ENCODE measurements at regions not wholly inside any gene's neighbourhood (a gene's known extent, or its start where the extent isn't known, plus 50 kb on each side); places are given as distances from the start of the nearest gene placed in this dataset.

DNA sequence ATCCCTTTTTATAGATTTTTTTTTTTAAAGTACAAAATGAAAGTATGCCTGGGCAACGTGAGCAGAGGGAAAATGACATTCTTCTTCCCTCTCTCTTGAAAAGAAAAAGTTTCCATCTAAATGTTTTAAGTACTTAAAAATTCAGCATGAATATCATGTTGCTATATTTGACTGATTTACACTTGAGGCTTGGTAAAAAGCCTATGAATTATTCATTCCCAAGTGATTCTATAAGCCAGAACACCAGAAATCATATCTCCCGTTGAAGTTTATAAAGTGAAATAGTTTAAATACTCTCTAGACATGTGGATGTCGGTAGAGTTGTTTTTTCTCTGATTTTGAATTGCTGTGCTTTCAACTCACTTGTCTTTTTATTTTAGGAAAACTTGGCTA, 276.2 kb upstream of the RARB start:
- Histone ChIP-seq H3K4me2 (no peak overlapping the region), H3K4me1 (ENCODE audit: insufficient read depth) (peaks cover 32% of the 10 kb centered on the region), H3K36me3 (ENCODE audit: insufficient read depth) (no peaks in the 10 kb centered on the region), H3K4me3 (no peak overlapping the region), H3K79me2 (replicated peaks; ENCODE audit: insufficient read depth) (no peaks in the 10 kb centered on the region), H3K9me2 (ENCODE audit: insufficient read depth) (peaks cover 10% of the 10 kb centered on the region), H3K27ac (ENCODE audit: low read depth) (no peak overlapping the region), H3F3A (replicated peaks; ENCODE audit: low read depth) (no peaks in the 10 kb centered on the region), H4K20me1 (replicated peaks; ENCODE audit: insufficient read depth) (no peaks in the 10 kb centered on the region), H3K27me3 (ENCODE audit: insufficient read depth) (no peaks in the 10 kb centered on the region), H2AFZ (no peak overlapping the region)
- no peak for DNase-seq (ENCODE audit: low spot score)
- peaks cover 3% of the 10 kb centered on the region for H3K27me3 Mint-ChIP-seq (ENCODE audit: insufficient read depth, low read depth, poor library complexity)
- ATAC-seq = no peak
- no peak overlapping the region for H3K27ac Mint-ChIP-seq
- no peak overlapping the region for H3K4me3 Mint-ChIP-seq
- H3K4me1 Mint-ChIP-seq = peaks cover 49% of the 10 kb centered on the region
- H3K9me3 Mint-ChIP-seq = no peaks in the 10 kb centered on the region
- no peaks in the 10 kb centered on the region; the same call in 2 of the 3 replicates for H3K36me3 Mint-ChIP-seq (ENCODE audit: low read depth)
- no peak for TF ChIP-seq POLR2AphosphoS5 (IDR thresholded peaks at IDR 0.05; ENCODE audit: low read depth)
- no peak for TF ChIP-seq ZNF114 (CRISPR knock-in tag; IDR thresholded peaks at IDR 0.05)
- TF ChIP-seq, protein P1, sequence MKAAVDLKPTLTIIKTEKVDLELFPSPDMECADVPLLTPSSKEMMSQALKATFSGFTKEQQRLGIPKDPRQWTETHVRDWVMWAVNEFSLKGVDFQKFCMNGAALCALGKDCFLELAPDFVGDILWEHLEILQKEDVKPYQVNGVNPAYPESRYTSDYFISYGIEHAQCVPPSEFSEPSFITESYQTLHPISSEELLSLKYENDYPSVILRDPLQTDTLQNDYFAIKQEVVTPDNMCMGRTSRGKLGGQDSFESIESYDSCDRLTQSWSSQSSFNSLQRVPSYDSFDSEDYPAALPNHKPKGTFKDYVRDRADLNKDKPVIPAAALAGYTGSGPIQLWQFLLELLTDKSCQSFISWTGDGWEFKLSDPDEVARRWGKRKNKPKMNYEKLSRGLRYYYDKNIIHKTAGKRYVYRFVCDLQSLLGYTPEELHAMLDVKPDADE (IDR thresholded peaks at IDR 0.05) = no peak
- no peak for TF ChIP-seq JUNB (IDR thresholded peaks at IDR 0.05; ENCODE audit: unreplicated experiment)
- TF ChIP-seq, protein P2, sequence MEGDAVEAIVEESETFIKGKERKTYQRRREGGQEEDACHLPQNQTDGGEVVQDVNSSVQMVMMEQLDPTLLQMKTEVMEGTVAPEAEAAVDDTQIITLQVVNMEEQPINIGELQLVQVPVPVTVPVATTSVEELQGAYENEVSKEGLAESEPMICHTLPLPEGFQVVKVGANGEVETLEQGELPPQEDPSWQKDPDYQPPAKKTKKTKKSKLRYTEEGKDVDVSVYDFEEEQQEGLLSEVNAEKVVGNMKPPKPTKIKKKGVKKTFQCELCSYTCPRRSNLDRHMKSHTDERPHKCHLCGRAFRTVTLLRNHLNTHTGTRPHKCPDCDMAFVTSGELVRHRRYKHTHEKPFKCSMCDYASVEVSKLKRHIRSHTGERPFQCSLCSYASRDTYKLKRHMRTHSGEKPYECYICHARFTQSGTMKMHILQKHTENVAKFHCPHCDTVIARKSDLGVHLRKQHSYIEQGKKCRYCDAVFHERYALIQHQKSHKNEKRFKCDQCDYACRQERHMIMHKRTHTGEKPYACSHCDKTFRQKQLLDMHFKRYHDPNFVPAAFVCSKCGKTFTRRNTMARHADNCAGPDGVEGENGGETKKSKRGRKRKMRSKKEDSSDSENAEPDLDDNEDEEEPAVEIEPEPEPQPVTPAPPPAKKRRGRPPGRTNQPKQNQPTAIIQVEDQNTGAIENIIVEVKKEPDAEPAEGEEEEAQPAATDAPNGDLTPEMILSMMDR (conservative IDR thresholded peaks at IDR 0.05; ENCODE audit: low read depth in 2 of 2) = no peak
- no peak for TF ChIP-seq EZH2phosphoT487 (IDR thresholded peaks at IDR 0.05; ENCODE audit: unreplicated experiment)
- no peak for TF ChIP-seq STAT1 (IDR thresholded peaks at IDR 0.05; ENCODE audit: unreplicated experiment)
- TF ChIP-seq, protein P3, sequence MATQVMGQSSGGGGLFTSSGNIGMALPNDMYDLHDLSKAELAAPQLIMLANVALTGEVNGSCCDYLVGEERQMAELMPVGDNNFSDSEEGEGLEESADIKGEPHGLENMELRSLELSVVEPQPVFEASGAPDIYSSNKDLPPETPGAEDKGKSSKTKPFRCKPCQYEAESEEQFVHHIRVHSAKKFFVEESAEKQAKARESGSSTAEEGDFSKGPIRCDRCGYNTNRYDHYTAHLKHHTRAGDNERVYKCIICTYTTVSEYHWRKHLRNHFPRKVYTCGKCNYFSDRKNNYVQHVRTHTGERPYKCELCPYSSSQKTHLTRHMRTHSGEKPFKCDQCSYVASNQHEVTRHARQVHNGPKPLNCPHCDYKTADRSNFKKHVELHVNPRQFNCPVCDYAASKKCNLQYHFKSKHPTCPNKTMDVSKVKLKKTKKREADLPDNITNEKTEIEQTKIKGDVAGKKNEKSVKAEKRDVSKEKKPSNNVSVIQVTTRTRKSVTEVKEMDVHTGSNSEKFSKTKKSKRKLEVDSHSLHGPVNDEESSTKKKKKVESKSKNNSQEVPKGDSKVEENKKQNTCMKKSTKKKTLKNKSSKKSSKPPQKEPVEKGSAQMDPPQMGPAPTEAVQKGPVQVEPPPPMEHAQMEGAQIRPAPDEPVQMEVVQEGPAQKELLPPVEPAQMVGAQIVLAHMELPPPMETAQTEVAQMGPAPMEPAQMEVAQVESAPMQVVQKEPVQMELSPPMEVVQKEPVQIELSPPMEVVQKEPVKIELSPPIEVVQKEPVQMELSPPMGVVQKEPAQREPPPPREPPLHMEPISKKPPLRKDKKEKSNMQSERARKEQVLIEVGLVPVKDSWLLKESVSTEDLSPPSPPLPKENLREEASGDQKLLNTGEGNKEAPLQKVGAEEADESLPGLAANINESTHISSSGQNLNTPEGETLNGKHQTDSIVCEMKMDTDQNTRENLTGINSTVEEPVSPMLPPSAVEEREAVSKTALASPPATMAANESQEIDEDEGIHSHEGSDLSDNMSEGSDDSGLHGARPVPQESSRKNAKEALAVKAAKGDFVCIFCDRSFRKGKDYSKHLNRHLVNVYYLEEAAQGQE (IDR thresholded peaks at IDR 0.05; ENCODE audit: unreplicated experiment) = no peak
- TF ChIP-seq, protein P4, sequence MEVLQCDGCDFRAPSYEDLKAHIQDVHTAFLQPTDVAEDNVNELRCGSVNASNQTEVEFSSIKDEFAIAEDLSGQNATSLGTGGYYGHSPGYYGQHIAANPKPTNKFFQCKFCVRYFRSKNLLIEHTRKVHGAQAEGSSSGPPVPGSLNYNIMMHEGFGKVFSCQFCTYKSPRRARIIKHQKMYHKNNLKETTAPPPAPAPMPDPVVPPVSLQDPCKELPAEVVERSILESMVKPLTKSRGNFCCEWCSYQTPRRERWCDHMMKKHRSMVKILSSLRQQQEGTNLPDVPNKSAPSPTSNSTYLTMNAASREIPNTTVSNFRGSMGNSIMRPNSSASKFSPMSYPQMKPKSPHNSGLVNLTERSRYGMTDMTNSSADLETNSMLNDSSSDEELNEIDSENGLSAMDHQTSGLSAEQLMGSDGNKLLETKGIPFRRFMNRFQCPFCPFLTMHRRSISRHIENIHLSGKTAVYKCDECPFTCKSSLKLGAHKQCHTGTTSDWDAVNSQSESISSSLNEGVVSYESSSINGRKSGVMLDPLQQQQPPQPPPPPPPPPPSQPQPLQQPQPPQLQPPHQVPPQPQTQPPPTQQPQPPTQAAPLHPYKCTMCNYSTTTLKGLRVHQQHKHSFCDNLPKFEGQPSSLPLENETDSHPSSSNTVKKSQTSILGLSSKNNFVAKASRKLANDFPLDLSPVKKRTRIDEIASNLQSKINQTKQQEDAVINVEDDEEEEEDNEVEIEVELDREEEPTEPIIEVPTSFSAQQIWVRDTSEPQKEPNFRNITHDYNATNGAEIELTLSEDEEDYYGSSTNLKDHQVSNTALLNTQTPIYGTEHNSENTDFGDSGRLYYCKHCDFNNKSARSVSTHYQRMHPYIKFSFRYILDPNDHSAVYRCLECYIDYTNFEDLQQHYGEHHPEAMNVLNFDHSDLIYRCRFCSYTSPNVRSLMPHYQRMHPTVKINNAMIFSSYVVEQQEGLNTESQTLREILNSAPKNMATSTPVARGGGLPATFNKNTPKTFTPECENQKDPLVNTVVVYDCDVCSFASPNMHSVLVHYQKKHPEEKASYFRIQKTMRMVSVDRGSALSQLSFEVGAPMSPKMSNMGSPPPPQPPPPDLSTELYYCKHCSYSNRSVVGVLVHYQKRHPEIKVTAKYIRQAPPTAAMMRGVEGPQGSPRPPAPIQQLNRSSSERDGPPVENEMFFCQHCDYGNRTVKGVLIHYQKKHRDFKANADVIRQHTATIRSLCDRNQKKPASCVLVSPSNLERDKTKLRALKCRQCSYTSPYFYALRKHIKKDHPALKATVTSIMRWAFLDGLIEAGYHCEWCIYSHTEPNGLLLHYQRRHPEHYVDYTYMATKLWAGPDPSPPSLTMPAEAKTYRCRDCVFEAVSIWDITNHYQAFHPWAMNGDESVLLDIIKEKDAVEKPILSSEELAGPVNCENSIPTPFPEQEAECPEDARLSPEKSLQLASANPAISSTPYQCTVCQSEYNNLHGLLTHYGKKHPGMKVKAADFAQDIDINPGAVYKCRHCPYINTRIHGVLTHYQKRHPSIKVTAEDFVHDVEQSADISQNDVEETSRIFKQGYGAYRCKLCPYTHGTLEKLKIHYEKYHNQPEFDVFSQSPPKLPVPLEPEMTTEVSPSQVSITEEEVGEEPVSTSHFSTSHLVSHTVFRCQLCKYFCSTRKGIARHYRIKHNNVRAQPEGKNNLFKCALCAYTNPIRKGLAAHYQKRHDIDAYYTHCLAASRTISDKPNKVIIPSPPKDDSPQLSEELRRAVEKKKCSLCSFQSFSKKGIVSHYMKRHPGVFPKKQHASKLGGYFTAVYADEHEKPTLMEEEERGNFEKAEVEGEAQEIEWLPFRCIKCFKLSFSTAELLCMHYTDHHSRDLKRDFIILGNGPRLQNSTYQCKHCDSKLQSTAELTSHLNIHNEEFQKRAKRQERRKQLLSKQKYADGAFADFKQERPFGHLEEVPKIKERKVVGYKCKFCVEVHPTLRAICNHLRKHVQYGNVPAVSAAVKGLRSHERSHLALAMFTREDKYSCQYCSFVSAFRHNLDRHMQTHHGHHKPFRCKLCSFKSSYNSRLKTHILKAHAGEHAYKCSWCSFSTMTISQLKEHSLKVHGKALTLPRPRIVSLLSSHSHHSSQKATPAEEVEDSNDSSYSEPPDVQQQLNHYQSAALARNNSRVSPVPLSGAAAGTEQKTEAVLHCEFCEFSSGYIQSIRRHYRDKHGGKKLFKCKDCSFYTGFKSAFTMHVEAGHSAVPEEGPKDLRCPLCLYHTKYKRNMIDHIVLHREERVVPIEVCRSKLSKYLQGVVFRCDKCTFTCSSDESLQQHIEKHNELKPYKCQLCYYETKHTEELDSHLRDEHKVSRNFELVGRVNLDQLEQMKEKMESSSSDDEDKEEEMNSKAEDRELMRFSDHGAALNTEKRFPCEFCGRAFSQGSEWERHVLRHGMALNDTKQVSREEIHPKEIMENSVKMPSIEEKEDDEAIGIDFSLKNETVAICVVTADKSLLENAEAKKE (CRISPR knock-in tag; IDR thresholded peaks at IDR 0.05) = no peak
